GM21717 (cell line): ENCODE measurements at regions not wholly inside any gene's neighbourhood (a gene's known extent, or its start where the extent isn't known, plus 50 kb on each side); places are given as distances from the start of the nearest gene placed in this dataset.

ENCODE experiments used
- ATAC-seq: cut with Tn5 transposase; IDR thresholded peaks from one replicate; pipeline ENCODE4 v1.9.1; 2021; ENCODE audit warnings: mild to moderate bottlenecking, moderate library complexity; ENCODE audit not compliant: unreplicated experiment

- ATAC-seq = no peak
Measured at GRCh38 chr13:31049833-31050232, 111.9 kb downstream of the HSPH1 start.

- no peak for ATAC-seq
Measured at GRCh38 chr13:31049083-31049482, 112.6 kb downstream of the HSPH1 start.

GRCh38 chr13:31048521-31048920 is 113.2 kb downstream of the HSPH1 start:
- ATAC-seq = no peak

- ATAC-seq = no peak
Measured at GRCh38 chr13:31046711-31047279, 114.3 kb downstream of the TEX26 start.

GRCh38 chr13:31045286-31046081 is 113.0 kb downstream of the TEX26 start:
- ATAC-seq = peak; percentile 55

GRCh38 chr13:31044364-31045285 is 112.2 kb downstream of the TEX26 start:
- peak; percentile 54 for ATAC-seq

- no peak for ATAC-seq
Measured at GRCh38 chr13:31043957-31044356, 111.5 kb downstream of the TEX26 start.

GRCh38 chr13:31042481-31043165 is 110.2 kb downstream of the TEX26 start:
- no peak for ATAC-seq

GRCh38 chr13:31042049-31042448 is 109.6 kb downstream of the TEX26 start:
- no peak for ATAC-seq

GRCh38 chr13:31038834-31039552 is 106.5 kb downstream of the TEX26 start:
- peak; percentile 80 for ATAC-seq

- ATAC-seq = no peak
Measured at GRCh38 chr13:31037874-31038500, 105.5 kb downstream of the TEX26 start.

- ATAC-seq = no peak
Measured at GRCh38 chr13:31036731-31037695, 104.6 kb downstream of the TEX26 start.

GRCh38 chr13:31035185-31035965 is 102.9 kb downstream of the TEX26 start:
- no peak for ATAC-seq

GRCh38 chr13:31032528-31033113 is 100.2 kb downstream of the TEX26 start:
- ATAC-seq = no peak

- ATAC-seq = no peak
Measured at GRCh38 chr13:31031482-31031881, 99.0 kb downstream of the TEX26 start.

- ATAC-seq = no peak
Measured at GRCh38 chr13:31029102-31029501, 96.6 kb downstream of the TEX26 start.

GRCh38 chr13:31027136-31027535 is 94.7 kb downstream of the TEX26 start:
- no peak for ATAC-seq
